ENCODE measurements at regions not wholly inside any gene's neighbourhood (a gene's known extent, or its start where the extent isn't known, plus 50 kb on each side); places are given as distances from the start of the nearest gene placed in this dataset.
"Not testable (repeated sequence)": the region's sequence is repeated elsewhere in the genome, so short reads cannot be mapped to it uniquely, and the experiment has no call there.

DNA sequence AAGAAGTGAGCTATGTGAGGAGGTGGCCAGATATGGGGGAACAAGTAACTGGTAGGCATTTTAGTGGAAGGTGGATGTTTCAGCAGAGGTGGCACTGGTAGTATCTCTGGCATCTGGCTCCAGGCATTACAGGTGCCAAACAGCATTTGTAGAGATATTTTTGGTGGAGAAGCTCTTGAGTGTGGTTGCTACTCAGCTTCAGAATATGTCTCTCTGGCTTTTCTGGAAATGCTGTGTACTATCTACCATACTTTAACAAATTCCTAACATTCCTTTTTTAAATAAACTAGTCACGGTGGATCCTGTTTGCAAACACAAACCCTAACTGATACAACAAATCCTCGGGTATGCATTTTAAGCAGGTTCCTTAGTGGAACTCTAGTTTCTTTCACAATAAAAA is 128.0 kb downstream of the BARX2 start:
- no peak for DNase-seq

DNA sequence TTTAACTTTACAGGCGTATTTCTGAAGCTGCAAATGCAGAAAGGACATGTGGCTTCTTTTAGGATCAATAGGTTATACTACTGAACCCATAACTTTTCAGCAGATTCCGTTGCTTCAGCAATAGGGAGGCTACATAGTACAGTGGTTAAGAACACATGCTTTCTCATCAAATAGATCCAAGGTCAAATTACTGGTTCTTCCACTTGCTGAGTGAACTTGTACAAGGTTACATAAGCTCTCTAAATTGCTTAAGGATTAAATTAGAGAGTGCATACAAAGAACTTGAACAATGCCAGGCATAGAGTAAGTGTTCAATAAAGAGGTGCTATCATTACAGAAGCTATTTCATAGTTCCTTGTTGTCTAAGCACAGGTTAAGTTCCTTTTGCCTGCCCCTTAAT is 129.6 kb downstream of the BARX2 start:
- no peak for DNase-seq

DNA sequence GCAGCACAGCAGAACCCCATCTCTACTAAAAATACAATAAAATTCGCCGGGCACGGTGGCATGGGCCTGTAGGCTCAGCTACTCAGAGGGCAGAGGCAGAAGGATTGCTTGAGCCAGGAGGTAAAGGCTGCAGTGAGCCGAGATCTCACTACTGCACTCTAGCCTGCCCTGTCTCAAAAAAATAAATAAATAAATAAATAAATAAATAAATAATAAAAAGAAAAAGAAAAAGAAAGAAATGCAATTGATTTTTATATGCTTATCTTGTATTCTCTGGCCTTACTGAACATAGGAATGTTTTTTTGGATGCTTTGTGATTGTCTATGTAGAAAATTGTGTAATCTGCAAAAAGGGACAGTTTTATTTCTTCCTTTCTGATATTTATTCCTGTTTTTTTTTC is 132.5 kb downstream of the BARX2 start:
- no peak for DNase-seq

DNA sequence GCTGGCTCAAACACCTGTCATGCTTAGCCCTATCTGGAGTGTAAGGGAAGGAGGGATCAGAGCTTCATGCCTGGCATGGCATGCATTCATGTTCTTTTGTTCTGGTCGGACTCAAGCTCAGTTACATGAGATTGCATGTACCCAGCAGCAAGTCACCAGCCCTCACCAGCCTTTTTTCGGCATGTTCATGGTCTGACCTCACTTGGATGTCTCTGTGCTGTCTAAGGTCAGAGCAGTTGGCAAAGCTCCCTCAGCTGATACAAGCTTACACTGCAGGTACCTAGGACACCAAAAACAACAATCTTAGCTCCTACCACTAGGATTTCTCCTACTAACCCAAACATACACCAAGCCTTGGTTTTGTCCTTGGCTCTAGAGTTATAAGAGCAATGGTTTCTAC is 152.6 kb downstream of the BARX2 start:
- DNase-seq: no peak

DNA sequence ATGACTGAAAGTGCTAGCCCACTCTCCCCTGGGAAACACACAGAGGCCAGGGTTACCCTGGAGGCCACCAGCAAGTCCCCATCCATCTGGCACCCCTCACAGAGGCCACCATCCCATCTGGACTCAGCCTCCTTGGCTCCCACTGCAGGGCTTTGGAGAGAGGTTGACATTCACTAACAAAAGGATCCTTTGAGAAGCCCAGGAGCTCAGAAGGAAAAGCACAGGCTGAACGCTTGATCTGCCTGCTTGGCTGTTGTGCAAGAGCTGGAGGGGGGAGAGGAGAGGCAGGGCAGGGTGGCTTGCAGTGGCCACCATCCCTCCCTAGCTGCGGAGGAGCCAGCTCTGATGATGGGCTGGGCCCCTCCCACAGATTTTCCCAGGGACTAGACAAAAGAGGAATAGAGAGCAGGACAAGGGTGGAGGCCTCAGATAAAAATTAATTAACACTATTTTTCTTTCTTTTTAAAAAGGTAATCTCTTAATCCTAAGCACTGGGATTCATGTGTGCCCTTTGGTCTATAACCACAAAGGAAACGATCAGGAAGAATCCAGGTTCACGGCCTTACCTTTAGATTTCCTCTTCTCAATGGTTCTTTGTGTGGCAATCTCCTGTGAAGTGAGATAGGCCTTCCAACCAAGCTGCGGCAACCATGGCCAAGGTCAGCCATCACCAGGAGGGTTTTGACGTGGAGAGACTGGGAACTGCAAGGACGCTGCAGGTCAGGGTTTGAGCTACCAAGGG is 154.7 kb downstream of the BARX2 start:
- DNase-seq: no peak

DNA sequence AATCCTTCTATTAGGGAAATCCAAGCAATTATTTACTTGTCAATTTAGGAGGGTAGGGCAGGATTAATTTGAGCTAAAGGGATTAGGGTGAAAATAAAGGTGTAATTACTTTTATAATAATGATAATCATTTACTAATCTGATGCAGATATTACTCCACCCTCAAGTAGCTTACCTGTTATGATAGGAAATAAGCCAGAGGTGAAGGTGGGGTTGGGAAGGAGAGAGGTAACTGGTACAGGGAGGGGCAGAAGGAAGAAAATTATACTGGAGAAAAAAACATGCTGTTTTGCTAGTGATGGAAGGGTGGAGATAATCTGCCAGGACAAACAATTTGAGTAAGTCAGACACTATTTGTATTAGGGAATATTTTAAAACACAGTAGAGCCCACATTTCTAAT is 157.7 kb downstream of the BARX2 start:
- DNase-seq: no peak

DNA sequence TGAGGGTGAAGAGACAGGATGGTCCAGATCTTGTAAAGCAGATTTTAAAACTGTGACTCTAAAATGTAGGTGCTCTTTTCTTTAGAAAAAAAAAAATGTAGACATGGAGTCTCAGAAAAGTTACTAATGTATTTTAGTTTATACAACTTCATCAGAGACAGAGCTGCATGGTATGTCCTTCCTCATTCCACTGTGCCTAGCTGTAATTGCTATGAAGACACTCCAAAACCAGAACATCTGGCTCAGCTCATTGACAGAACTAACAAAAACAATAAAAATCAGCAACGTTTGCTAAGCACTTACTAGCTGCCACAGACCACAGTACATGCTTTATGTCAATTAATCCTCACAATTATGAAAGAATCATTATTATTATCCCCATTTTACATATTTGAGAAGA is 160.7 kb downstream of the BARX2 start:
- no peak for DNase-seq

DNA sequence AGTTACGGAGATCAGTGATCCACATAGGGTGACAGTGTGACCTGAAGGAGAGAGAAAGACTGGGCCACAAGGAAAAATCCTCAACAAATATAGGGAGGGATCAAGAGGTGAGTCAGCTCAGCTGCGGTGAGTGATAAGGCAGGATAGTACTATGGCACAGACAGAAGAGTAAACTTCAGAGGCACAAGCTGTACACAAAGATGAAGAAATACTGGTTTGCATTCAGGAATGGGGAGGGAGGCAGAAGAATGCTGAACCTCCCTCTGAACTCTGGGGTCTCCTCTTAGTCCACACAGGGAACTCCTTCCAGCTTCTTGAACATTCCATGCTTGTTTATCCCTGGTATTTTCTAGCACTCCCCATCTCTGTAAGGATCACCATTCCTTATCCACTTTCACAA is 162.7 kb downstream of the BARX2 start:
- no peak for DNase-seq

DNA sequence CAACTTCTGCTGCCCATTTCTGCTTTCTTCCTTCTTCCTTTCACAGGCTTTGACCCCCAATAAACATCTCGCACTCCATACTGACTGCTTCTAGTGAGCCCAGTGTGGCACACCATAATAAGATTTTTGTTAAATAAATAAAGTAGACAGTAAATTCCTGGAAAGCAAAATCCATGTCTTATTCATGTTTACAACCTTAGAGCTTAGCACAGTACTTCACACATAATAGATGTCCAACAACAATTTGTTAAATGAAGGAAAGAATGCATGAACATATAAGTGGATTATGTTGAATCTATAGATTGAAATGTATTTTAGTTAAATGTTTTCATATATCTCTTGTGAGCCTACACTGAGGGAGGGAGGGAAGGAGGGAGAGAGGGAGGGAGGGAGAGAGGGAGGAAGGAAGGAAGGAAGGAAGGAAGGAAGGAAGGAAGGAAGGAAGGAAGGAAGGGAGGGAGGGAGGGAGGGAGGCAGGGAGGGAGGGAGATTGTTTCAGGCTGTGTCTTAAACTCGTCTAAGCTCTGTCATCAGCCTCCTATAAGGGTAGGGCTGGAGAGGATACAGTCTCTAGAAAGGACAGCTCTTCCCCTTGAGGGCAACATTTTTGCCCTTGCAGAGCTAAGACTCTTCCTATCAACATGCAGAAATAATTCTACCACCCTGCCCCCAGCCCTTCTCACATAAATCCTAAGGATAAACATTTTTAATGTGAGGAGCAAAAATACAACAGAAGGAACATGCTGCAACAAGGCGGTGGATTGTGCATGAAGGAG is 168.1 kb downstream of the BARX2 start:
- DNase-seq: no peak

DNA sequence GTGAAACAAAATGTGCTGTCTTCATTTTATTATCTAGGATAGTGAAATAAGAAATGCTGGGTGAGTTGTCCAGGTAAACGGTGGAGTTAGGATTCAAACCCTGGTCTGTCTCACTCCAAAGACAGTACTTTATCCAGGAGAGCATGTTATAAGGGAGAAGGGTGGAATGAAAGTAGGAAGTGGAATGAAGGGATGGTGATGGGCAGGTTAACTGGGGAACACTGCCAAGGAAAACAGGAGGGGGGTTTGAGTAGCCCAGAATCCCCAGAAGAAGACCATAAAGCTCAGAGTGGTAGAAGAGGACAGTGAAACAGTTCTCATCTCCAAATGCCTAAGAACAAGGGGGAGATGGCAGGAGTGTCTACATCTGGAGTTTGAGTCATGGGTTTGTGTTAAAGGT is 169.0 kb downstream of the BARX2 start:
- no peak for DNase-seq

DNA sequence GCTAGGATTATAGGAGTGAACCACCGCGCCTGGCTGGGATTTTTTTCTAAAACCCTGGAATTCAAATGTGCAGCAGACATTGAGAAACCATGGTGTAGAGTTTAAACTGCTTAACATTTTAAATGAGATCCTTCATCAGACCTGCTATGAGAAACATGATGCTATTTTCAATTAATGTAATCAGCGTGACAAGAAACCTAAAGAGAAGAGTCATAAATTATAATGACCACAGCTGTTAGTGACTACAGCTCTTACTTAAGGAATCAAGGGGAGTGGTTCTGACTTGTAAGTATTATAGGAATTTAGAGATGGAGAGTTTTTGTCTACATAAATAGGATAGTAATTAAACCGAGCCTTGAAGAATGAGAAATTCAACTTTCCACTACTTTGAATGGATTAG is 170.6 kb downstream of the BARX2 start:
- DNase-seq: no peak

DNA sequence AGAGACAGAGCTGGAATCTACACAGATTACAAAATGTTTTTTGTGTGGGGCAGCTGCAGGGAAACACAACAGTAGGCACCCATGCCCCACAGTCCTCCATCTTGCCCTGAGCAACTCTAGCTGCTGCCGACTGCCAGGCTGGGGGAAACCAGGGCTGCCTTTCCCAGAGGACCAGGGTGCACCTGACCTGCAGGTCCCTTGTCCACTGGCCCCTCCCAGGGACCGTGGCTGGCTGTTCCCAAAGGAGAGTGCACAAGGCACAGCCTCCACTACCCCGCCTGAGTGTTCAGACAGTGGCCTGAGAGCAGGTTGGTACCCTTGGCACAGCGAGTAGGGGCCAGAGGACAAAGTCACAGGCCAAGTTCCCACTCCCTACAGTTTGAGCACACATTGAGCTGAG is 181.8 kb downstream of the BARX2 start:
- DNase-seq: no peak

DNA sequence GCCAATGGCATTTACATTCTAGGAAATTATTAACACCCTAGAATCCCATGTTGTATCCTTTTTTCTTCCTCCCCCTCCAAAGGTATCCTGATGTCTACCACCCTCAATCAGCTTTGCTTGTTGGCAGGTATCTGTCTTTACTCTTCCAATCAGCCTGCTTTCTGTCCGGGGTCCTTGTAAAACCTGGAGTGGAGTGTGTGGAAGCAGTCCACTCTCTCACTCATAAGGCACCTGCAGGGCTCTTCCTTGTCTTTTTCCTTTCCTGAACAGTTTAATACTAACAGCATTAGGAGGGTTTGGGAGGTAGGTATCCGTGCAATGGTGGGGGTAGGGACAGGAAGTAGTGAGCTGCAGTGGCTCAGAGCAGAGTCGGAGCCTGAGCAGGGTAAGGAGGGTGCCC is 193.4 kb downstream of the BARX2 start:
- no peak for DNase-seq

DNA sequence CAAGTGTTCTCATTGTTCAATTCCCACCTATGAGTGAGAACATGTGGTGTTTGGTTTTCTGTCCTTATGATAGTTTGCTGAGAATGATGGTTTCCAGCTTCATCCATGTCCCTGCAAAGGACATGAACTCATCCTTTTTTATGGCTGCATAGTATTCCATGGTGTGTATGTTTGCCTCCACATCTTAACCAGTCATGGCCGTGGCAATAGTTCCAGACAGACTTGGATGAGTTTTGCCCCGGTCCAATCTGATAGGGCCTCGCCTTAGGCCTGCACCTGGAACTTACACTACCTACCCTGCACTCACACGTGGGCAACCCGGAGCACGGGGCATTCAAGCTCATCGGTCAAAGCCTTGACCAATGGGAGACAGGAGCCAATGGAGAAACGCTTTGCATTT is 197.0 kb downstream of the BARX2 start:
- not testable (repeated sequence) for DNase-seq

DNA sequence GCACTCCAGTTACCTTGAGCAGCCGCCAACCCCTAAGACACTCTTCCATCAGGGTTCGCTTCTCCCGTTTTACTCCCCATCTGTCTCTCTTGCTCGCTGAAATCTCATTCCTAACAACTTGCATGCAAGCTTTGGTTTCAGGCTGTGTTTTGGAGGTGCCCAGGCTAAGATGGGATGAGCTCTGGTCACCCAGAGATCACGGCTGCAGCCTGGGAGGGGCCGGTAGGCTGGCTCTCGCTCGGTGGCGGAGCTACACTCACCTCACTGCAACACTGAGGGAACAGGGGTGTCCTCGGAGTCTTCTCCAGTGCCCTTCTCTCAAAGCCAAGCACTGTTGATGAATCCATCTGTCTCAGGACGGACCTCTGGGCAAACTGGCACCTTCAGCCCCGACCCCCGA is 197.5 kb downstream of the BARX2 start:
- DNase-seq: no peak

DNA sequence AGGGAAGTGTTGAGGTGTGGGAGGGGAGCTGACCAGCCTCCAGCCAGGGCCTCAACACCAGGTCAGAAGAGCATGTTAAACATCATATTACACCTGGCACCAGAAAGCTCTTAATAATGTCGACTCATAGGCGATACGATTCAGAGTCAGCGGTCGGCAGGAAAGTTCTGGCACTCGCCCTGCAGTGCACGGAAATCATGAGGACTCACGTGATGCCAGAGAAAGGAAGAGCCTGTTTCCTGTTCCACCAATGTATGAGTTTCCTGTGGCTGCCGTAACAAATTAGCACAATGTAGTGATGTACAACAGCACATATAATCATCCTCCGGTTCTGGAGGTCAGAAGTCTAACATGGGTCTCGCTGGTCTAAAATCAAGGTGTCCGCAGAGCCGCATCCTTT is 198.8 kb downstream of the BARX2 start:
- no peak for DNase-seq

DNA sequence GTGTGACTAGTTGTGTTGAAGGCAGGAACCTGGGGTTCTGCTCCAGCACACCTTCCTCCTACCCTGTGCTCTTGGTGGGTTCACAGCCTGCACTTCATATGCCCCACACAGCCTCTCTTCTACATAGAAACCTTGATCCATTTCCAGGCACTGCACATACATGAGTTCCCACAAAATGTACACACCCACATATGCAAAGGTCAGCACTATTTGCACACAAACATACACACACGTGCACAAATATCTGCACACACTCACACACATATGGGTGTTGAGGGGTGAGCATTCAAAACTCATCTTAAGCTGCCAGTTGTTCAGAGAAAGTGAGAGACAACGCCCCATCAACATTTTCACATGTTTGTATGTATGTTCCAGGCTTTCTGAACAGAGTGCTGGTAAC is 201.0 kb downstream of the BARX2 start:
- no peak for DNase-seq

DNA sequence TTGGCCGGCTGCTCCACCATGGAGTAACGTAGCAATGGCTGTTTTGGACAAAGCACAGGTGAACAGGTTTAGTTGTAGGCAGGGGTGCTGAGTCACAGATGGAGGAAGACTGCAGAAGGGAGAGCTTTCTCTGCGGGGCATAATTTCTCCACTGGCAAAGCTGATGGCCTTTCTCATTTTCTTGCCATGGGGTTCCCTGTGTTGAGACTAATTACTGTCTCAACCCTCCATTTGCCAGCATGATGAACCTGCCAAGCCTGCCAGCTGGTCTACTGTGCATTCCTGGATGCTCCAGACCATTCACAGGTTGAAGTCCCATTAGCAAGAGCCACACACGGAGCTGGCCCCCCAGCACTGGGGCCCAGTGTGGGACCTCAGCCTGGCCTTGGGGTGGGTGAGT is 202.4 kb downstream of the BARX2 start:
- no peak for DNase-seq

DNA sequence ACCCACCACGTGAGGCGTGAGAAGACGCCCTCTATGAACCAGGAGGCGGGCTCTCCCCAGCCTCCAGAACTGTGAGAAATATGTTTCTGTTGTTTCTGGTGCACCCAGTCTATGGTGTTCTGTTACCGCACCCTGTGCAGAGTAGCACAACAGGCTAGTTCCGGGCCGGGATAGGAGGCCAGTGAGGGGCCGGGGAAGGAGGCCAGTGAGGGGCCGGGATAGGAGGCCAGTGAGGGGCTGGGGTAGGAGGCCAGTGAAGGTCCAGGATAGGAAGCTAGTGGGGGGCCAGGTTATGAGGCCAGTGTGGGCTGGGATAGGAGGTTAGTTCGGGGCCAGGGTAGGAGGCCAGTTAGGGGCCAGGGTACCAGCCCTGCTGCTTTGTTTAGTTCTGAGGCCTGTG is 204.6 kb downstream of the BARX2 start:
- no peak for DNase-seq

DNA sequence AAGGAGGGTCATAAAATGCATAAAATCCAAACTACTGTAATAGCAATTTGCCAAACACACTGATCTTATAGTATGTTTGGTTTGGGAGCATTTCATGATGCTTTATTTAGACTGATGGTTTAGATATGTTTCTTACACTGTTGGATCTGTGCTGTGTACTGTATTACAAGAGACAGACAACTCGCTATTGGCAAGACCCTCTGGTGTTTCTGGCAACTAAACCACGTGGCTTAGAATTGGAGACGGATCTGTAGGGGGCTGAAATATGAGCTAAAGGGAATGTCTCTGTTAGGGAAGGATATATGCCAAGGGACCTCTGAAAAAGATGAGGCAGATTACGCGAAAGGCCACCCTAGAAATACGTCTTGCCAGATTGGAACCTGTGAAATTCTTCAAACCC is 208.7 kb downstream of the BARX2 start:
- no peak for DNase-seq

DNA sequence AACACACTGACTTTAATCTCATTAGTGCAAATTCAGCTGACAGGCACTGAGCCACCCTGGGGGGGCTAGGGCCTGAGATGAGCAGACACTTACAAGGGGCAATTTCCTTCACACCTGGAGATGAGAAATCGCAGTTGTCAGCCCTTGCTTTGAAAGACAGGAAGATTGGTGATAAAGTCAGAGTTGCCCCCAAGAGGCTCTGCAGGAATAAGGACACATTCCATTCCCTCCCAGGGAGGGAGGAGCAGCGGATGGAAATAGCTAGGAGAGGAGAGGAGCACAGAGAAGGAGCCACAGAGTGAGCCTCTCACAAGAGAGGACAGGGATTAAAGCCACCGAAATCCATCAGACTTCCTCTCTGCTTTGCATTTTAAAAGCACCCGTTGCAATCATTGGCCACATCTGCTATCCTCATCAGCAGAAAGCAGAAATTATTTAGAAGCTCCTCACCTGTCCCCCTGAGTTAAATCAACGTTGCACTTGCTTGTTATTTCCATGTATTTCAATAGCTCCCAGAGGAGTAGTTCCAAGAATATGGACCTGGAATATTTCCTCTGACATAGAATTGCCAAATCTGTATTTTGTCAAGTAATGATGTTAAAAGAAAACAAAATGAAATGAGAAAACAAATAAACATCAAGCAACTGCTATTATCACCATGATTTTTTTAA is 213.7 kb downstream of the BARX2 start:
- DNase-seq: no peak

DNA sequence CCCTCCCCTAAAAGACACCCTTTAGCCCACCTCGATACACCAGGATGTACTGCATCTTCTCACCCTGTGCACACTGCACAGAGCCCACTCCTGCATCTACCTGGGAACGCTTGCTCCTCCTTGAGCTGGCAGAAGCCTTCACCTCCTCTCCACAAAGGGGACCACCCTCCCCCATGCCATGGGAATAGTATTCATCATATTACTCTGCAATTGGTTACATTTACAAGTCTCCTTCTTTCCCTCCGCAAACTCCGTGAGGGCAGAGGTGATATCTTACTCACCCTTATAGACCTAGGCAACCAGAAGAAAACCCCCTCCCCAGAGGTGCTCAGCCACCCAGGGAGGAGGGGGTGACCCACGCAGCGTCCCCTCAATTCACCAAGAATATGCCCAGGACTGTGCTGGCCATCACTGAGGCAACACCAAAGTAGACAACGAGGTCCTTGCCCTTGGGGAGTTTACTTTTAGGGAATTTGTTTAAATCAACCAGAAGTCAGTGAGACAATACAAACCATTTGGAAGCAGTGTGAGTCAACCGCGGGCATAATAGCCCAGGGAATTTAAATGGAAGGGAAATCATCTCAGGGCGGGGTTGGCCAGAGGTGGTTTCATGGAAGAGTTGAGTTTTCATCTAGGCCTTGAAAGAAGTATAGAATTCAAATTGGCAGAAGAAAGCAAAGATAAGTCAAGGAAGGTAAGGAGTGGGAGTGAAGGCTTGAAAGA is 214.5 kb downstream of the BARX2 start:
- no peak for DNase-seq

DNA sequence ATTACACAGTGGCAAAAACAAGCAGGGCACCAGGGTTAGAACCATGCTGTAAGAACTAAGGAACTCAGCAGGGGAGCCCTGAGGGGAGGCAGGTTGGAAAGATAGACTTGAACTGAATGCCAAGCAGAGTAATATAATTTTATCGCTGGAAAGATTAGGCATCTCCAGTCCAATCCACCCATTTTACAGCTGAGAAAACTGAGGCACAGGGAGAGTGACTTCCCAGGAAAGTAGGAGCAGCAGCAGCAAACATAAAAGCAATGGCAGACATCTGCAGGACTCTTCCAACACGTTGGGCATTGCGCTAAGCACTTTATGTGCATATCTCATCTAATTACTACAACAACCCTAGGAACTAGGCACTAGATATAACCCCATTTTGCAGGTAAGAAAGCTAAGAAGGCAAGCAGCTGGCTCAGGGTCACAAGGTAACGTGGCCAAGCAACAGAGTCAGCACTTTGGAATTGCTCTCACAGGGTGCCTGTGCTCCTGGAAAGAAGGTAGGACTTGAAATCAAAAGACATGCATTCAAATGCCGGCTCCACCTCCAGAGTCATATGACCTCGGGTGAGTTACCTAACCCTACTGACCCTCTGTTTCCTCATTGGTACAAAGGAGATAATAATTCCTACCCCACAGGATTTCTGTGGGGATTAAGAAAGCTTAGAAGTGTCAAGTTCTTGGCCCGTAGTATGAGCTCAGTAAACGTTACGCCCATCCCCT is 215.3 kb downstream of the BARX2 start:
- DNase-seq: no peak

All from NCI-H1694 (cell line).